Astrocyte (in vitro differentiated cells and primary cell): ENCODE measurements at regions not wholly inside any gene's neighbourhood (a gene's known extent, or its start where the extent isn't known, plus 50 kb on each side); places are given as distances from the start of the nearest gene placed in this dataset.

Experiments used
- DNase-seq: peaks from one replicate; pipeline ENCODE4 v3.0.0-alpha.2; 2010; ENCODE audit warnings: low read depth
- FAIRE-seq: peaks from 2 replicates; lab custom pipeline; 2011; peaks lifted over from hg19 to GRCh38; lab: Jason Lieb, UNC
- H2AFZ ChIP-seq: 2 replicates; pipeline ENCODE4 v1.6.0; 2012; ENCODE audit warnings: low read depth, low read length, inconsistent platforms
- H3K27ac ChIP-seq: 2 replicates; pipeline ENCODE4 v1.5.1; 2011; ENCODE audit warnings: low read depth, low read length, inconsistent platforms
- H3K27me3 ChIP-seq: 2 replicates; pipeline ENCODE4 v1.6.0; 2011; ENCODE audit warnings: low read length, inconsistent platforms; ENCODE audit not compliant: insufficient read depth
- H3K36me3 ChIP-seq: 2 replicates; pipeline ENCODE4 v1.5.1; 2011; ENCODE audit warnings: low read length, inconsistent platforms; ENCODE audit not compliant: insufficient read depth
- H3K4me1 ChIP-seq: 2 replicates; pipeline ENCODE4 v1.5.1; 2011; ENCODE audit warnings: low read length, inconsistent platforms; ENCODE audit not compliant: insufficient read depth
- H3K4me2 ChIP-seq: 2 replicates; pipeline ENCODE4 v1.6.0; 2012; ENCODE audit warnings: low read length, inconsistent platforms
- H3K4me3 ChIP-seq: 2 replicates; pipeline ENCODE4 v1.5.1; 2011; ENCODE audit warnings: low read depth, mild to moderate bottlenecking, low read length, inconsistent platforms; ENCODE audit not compliant: insufficient read depth
- H3K79me2 ChIP-seq: 2 replicates; pipeline ENCODE4 v1.6.0; 2012; ENCODE audit warnings: mild to moderate bottlenecking, low read length, inconsistent platforms; ENCODE audit not compliant: insufficient read depth
- H3K9ac ChIP-seq: 2 replicates; pipeline ENCODE4 v1.6.0; 2012; ENCODE audit warnings: mild to moderate bottlenecking, low read length, inconsistent platforms
- H3K9me3 ChIP-seq: 2 replicates; pipeline ENCODE4 v1.5.1; 2012; ENCODE audit warnings: low read depth, mild to moderate bottlenecking, low read length, inconsistent platforms; ENCODE audit not compliant: insufficient read depth
- H4K20me1 ChIP-seq: 2 replicates; pipeline ENCODE4 v1.6.0; 2012; ENCODE audit warnings: low read length, inconsistent platforms; ENCODE audit not compliant: insufficient read depth
- H3K27ac Mint-ChIP-seq: one replicate; pipeline ENCODE4 v1.8.0; 2021; ENCODE audit warnings: mild to moderate bottlenecking, mixed read lengths; ENCODE audit not compliant: unreplicated experiment
- H3K27me3 Mint-ChIP-seq: one replicate; pipeline ENCODE4 v1.8.0; 2021; ENCODE audit warnings: low read depth, mixed read lengths; ENCODE audit not compliant: unreplicated experiment
- H3K36me3 Mint-ChIP-seq: one replicate; pipeline ENCODE4 v1.8.0; 2021; ENCODE audit warnings: low read depth, mixed read lengths; ENCODE audit not compliant: unreplicated experiment
- H3K4me1 Mint-ChIP-seq: one replicate; pipeline ENCODE4 v1.8.0; 2021; ENCODE audit warnings: low read depth, mixed read lengths; ENCODE audit not compliant: unreplicated experiment
- H3K4me3 Mint-ChIP-seq: one replicate; pipeline ENCODE4 v1.8.0; 2021; ENCODE audit warnings: mild to moderate bottlenecking, moderate library complexity, mixed read lengths; ENCODE audit not compliant: unreplicated experiment
- H3K9me3 Mint-ChIP-seq: one replicate; pipeline ENCODE4 v1.8.0; 2021; ENCODE audit warnings: mild to moderate bottlenecking, mixed read lengths; ENCODE audit not compliant: unreplicated experiment
- EZH2 ChIP-seq: IDR thresholded peaks from 2 replicates; pipeline ENCODE4 v1.6.1; 2012; ENCODE audit warnings: mild to moderate bottlenecking, low read length, inconsistent platforms; ENCODE audit not compliant: insufficient read depth
- TF ChIP-seq, protein P1 (sequence below): IDR thresholded peaks from 2 replicates; pipeline ENCODE4 v1.5.1; 2011; ENCODE audit warnings: low read depth, mild to moderate bottlenecking, inconsistent platforms, low read length, moderate library complexity; ENCODE audit not compliant: insufficient read depth

DNA sequence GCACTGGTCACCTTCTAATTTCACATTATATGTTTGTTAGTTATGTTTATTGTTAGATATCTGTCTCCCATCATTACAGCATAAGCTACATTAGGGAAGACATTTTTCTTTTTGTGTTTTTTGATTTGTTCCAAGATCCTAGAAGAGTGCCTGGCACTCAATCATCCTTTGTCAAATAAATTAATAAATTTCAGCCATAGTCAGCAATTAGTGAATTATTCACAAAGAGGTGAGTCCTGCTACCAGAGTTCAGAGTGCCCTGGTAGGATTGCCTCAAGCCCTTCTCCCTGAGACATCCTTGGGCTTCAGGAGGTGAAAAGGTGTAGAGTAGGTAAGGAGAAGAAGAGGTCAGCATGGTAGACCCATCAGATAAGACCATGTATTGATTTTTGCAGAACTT lies 186.2 kb upstream of the CTAGE1 start:
- no peaks in the 10 kb centered on the region for H4K20me1 ChIP-seq
- no peak overlapping the region for H3K4me3 ChIP-seq
- no peak overlapping the region for H2AFZ ChIP-seq
- no peak for TF ChIP-seq EZH2
- TF ChIP-seq, protein P1, sequence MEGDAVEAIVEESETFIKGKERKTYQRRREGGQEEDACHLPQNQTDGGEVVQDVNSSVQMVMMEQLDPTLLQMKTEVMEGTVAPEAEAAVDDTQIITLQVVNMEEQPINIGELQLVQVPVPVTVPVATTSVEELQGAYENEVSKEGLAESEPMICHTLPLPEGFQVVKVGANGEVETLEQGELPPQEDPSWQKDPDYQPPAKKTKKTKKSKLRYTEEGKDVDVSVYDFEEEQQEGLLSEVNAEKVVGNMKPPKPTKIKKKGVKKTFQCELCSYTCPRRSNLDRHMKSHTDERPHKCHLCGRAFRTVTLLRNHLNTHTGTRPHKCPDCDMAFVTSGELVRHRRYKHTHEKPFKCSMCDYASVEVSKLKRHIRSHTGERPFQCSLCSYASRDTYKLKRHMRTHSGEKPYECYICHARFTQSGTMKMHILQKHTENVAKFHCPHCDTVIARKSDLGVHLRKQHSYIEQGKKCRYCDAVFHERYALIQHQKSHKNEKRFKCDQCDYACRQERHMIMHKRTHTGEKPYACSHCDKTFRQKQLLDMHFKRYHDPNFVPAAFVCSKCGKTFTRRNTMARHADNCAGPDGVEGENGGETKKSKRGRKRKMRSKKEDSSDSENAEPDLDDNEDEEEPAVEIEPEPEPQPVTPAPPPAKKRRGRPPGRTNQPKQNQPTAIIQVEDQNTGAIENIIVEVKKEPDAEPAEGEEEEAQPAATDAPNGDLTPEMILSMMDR: no peak
- Mint-ChIP-seq H3K4me3 (no peak overlapping the region), H3K27ac (no peak overlapping the region), H3K27me3 (peaks cover 2% of the 10 kb centered on the region), H3K9me3 (peaks cover 9% of the 10 kb centered on the region), H3K36me3 (no peaks in the 10 kb centered on the region), H3K4me1 (peaks cover 53% of the 10 kb centered on the region)
- no peak for FAIRE-seq
- no peak for DNase-seq
- no peaks in the 10 kb centered on the region for H3K27me3 ChIP-seq
- H3K79me2 ChIP-seq: no peaks in the 10 kb centered on the region
- no peak overlapping the region for H3K4me2 ChIP-seq
- no peak overlapping the region for H3K9ac ChIP-seq
- peaks cover 3% of the 10 kb centered on the region for H3K9me3 ChIP-seq
- peaks cover 16% of the 10 kb centered on the region for H3K4me1 ChIP-seq
- no peak overlapping the region for H3K27ac ChIP-seq
- no peaks in the 10 kb centered on the region for H3K36me3 ChIP-seq

DNA sequence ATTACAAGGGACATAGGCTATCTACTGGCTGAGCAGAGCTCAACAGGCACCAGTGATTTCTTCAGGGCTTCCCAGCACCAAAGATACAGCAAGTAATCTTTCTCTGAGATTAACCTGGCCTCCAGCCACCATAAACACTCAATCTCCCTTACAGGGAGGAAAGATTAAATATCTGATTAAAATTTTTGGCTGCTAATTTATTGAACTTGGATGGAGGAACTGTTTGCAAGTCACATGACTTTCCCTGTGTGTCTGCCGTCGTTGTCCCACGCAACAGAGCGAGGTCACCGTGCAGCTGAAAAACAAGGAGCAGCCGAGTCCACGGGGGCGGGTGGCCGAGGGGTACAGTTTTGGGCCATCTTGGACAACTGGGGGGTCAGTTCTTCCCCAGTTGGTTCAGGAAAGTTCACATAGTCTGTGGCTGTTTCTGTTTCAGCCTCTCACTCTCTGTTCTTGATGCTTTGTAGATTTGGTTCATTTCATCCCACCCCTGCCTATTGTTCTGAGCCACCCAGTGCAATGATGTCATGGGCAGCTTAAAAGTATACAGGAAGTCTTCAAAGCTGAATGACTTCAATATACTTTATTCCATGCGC lies 186.8 kb upstream of the CTAGE1 start:
- Histone ChIP-seq H3K79me2 (no peaks in the 10 kb centered on the region), H3K27ac (peak overlapping the region; percentile 52), H3K9ac (no peak overlapping the region), H3K4me3 (no peak overlapping the region), H2AFZ (no peak overlapping the region), H3K9me3 (peaks cover 3% of the 10 kb centered on the region), H3K4me1 (peaks cover 18% of the 10 kb centered on the region), H3K27me3 (no peaks in the 10 kb centered on the region), H3K4me2 (peak overlapping the region; percentile 20), H4K20me1 (no peaks in the 10 kb centered on the region), H3K36me3 (no peaks in the 10 kb centered on the region)
- Mint-ChIP-seq H3K4me3 (no peak overlapping the region), H3K9me3 (peaks cover 8% of the 10 kb centered on the region), H3K4me1 (peaks cover 55% of the 10 kb centered on the region), H3K27ac (no peak overlapping the region), H3K36me3 (no peaks in the 10 kb centered on the region), H3K27me3 (no peaks in the 10 kb centered on the region)
- DNase-seq: peak; percentile 83
- TF ChIP-seq, protein P1: no peak
- no peak for TF ChIP-seq EZH2
- FAIRE-seq: no peak

DNA sequence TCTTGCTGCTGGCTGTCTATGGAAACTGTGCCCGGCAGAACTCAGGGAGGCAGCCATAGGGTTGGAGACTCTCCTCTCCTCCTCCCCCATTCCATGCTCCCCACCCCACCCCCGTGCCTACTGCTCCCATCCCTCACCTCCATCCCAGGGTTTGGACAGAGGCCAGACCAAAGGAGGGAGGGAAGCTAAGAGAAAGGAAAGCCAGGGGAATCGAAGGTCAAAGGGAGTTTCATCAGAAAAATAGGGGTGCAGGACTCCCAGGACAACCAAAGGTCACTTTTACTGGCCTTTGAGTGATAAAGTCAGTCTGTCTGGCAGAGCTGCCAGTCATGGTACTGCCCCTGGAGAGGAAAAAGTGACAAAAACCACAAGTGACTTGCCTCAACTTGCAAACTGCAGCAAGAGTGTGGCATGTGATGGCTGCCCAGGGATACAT lies 187.3 kb upstream of the CTAGE1 start:
- Histone ChIP-seq H3K4me1 (peaks cover 23% of the 10 kb centered on the region), H3K4me3 (no peak overlapping the region), H4K20me1 (no peaks in the 10 kb centered on the region), H2AFZ (no peak overlapping the region), H3K27me3 (no peaks in the 10 kb centered on the region), H3K9ac (no peak overlapping the region), H3K9me3 (peaks cover 3% of the 10 kb centered on the region), H3K27ac (peak overlapping the region; percentile 52), H3K79me2 (no peaks in the 10 kb centered on the region), H3K36me3 (no peaks in the 10 kb centered on the region), H3K4me2 (no peak overlapping the region)
- TF ChIP-seq, protein P1: no peak
- Mint-ChIP-seq H3K9me3 (peaks cover 8% of the 10 kb centered on the region), H3K36me3 (no peaks in the 10 kb centered on the region), H3K27me3 (no peaks in the 10 kb centered on the region), H3K4me1 (peaks cover 57% of the 10 kb centered on the region), H3K4me3 (no peak overlapping the region), H3K27ac (peak overlapping the region; percentile 30)
- no peak for DNase-seq
- FAIRE-seq: no peak
